Fibroblast of pulmonary artery (primary cell): ENCODE measurements at regions not wholly inside any gene's neighbourhood (a gene's known extent, or its start where the extent isn't known, plus 50 kb on each side); places are given as distances from the start of the nearest gene placed in this dataset.

ENCODE experiments used
- DNase-seq: peaks from one replicate; pipeline ENCODE4 v3.0.0-alpha.2; 2010; ENCODE audit warnings: low read depth
- H3K4me3 ChIP-seq: replicated peaks from 2 replicates; pipeline ENCODE4 v1.5.1; 2011; ENCODE audit warnings: low read depth, mild to moderate bottlenecking, control low read depth, low read length, moderate library complexity
- CTCF ChIP-seq: IDR thresholded peaks from 2 replicates; pipeline ENCODE4 v1.5.1; 2011; ENCODE audit warnings: mild to moderate bottlenecking, control low read depth, low read length, inconsistent platforms; ENCODE audit errors: missing control alignments

- no peak for TF ChIP-seq CTCF
- H3K4me3 ChIP-seq, result no peak overlapping the region
- no peak for DNase-seq
Observed at GRCh38 chr4:189126040-189126439, 814.6 kb upstream of the FRG1 start.

- DNase-seq, result no peak
- no peak overlapping the region for H3K4me3 ChIP-seq
- no peak for TF ChIP-seq CTCF
Observed at GRCh38 chr4:189128341-189128740, 812.3 kb upstream of the FRG1 start.

- no peak overlapping the region for H3K4me3 ChIP-seq
- DNase-seq, result no peak
- TF ChIP-seq CTCF, result no peak
Observed at GRCh38 chr4:189129044-189129694, 811.5 kb upstream of the FRG1 start.

DNA sequence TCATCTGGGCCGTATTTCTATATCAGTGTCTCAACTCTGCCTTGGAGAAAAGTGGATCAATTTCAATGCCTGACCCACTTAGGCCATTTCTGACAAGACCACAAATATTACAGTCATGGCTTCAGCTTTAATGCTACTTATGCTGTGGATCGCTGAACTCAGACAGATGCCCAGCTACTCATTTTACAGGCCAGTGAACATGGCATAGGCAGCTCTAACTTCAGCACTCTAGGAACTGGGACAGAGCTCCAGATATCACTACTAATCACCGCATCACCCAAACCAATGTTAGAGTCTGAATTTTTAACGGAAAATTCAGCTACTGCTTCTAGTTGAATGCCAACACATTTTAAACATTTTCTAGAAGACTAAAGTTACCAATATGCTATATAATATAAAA is 809.6 kb upstream of the FRG1 start:
- TF ChIP-seq CTCF, result no peak
- no peak overlapping the region for H3K4me3 ChIP-seq
- DNase-seq, result no peak

GRCh38 chr4:189136462-189136861 is 804.2 kb upstream of the FRG1 start:
- no peak for DNase-seq
- H3K4me3 ChIP-seq, result no peak overlapping the region
- no peak for TF ChIP-seq CTCF

- no peak for TF ChIP-seq CTCF
- no peak for DNase-seq
Observed at GRCh38 chr4:189143263-189143952, 797.3 kb upstream of the FRG1 start.

More at GRCh38 chr4:189143263-189143952, 797.3 kb upstream of the FRG1 start:
- no peak overlapping the region for H3K4me3 ChIP-seq
